Activated CD8-positive, alpha-beta T cell treated with anti-CD3 and anti-CD28 coated beads for 36 hours (primary cell): ENCODE measurements at regions not wholly inside any gene's neighbourhood (a gene's known extent, or its start where the extent isn't known, plus 50 kb on each side); places are given as distances from the start of the nearest gene placed in this dataset.

Source experiments
- ATAC-seq: fragments of 200-7000 bp; cut with Tn5 transposase; one replicate; pipeline ENCODE4 v1.10.0; 2021; ENCODE audit warnings: mild to moderate bottlenecking, moderate library complexity
- CTCF ChIA-PET: fragments of 350-600 bp; sonication (Branson Sonifier 250); formaldehyde crosslinking; loops from one replicate; lab custom pipeline; 2021; ENCODE audit warnings: antibody characterized with exemption; lab: Charles Lee
- POLR2A ChIA-PET: fragments of 350-600 bp; sonication (Branson Sonifier 250); formaldehyde crosslinking; loops from one replicate; lab custom pipeline; 2021; ENCODE audit warnings: antibody characterized with exemption; lab: Charles Lee
- DNase-seq: peaks from one replicate; pipeline ENCODE4 v3.0.0-alpha.2; 2020
- H3K27ac Mint-ChIP-seq: one replicate; pipeline ENCODE4 v1.8.0; 2021; ENCODE audit warnings: mild to moderate bottlenecking, mixed read lengths
- H3K27me3 Mint-ChIP-seq: one replicate; pipeline ENCODE4 v1.8.0; 2021; ENCODE audit warnings: mixed read lengths
- H3K36me3 Mint-ChIP-seq: one replicate; pipeline ENCODE4 v1.8.0; 2021; ENCODE audit warnings: low read depth, mixed read lengths
- H3K4me1 Mint-ChIP-seq: one replicate; pipeline ENCODE4 v1.8.0; 2021; ENCODE audit warnings: low read depth, mixed read lengths
- H3K4me3 Mint-ChIP-seq: one replicate; pipeline ENCODE4 v1.8.0; 2021; ENCODE audit warnings: mild to moderate bottlenecking, moderate library complexity, mixed read lengths
- H3K9me3 Mint-ChIP-seq: one replicate; pipeline ENCODE4 v1.8.0; 2021; ENCODE audit warnings: mixed read lengths
- intact Hi-C: fragments of 100-400 bp; cut with micrococcal nuclease; formaldehyde crosslinking; loops from one replicate; pipeline ENCODE4 v1.10.0; 2022
- TF ChIP-seq, protein P1 (sequence below): fragments of 200-600 bp; IDR thresholded peaks from one replicate; pipeline ENCODE4 v1.8.0; 2022; ENCODE audit warnings: antibody characterized with exemption, mild to moderate bottlenecking

DNA sequence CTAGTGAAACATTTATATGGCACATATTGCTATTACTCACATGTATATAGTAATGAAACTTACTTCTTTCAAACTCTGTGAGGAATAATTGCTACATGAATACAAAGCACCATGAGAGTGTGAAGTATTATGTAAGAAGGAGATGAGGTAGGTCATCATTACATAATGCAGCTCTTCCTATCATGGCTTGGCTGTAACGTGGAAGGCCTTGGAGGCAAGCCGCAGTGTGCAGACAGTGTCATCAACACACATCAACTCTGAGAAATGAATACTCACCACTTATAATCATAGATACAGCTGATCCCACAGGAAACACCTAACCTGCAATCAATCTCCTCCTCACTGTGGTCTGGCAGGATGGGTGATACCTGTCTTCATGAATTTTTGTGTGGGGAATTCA, 49.9 kb upstream of the CCDC91 start:
- CTCF ChIA-PET: no interaction called here
- no peaks in the 10 kb centered on the region for H3K36me3 Mint-ChIP-seq
- DNase-seq: no peak
- H3K4me1 Mint-ChIP-seq: no peaks in the 10 kb centered on the region
- H3K4me3 Mint-ChIP-seq: no peak overlapping the region
- intact Hi-C loops: no loop called here
- peaks cover 1% of the 10 kb centered on the region for H3K27me3 Mint-ChIP-seq
- POLR2A ChIA-PET: no interaction called here
- no peak overlapping the region for H3K27ac Mint-ChIP-seq
- no peak for ATAC-seq
- TF ChIP-seq, protein P1, sequence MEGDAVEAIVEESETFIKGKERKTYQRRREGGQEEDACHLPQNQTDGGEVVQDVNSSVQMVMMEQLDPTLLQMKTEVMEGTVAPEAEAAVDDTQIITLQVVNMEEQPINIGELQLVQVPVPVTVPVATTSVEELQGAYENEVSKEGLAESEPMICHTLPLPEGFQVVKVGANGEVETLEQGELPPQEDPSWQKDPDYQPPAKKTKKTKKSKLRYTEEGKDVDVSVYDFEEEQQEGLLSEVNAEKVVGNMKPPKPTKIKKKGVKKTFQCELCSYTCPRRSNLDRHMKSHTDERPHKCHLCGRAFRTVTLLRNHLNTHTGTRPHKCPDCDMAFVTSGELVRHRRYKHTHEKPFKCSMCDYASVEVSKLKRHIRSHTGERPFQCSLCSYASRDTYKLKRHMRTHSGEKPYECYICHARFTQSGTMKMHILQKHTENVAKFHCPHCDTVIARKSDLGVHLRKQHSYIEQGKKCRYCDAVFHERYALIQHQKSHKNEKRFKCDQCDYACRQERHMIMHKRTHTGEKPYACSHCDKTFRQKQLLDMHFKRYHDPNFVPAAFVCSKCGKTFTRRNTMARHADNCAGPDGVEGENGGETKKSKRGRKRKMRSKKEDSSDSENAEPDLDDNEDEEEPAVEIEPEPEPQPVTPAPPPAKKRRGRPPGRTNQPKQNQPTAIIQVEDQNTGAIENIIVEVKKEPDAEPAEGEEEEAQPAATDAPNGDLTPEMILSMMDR: no peak
- H3K9me3 Mint-ChIP-seq: no peaks in the 10 kb centered on the region
